Upper lobe of left lung (tissue), 4 donors: ENCODE measurements at regions not wholly inside any gene's neighbourhood (a gene's known extent, or its start where the extent isn't known, plus 50 kb on each side); places are given as distances from the start of the nearest gene placed in this dataset.

Experiments used
- POLR2A ChIP-seq, 4 donors: fragments of 450-650 bp; IDR thresholded peaks; one replicate each; pipeline ENCODE4 v1.5.1; 2016 to 2017; ENCODE audit warnings: antibody characterized with exemption in 4 of 4, mild to moderate bottlenecking in 2 of 4
- POLR2AphosphoS5 ChIP-seq, 2 donors: sonication (generic); formaldehyde crosslinking; IDR thresholded peaks; one replicate each; pipeline ENCODE4 v1.5.1; 2017; ENCODE audit warnings: antibody characterized with exemption in 2 of 2
- TF ChIP-seq, protein P1 (sequence below), 6 experiments: fragments of 450-650 bp in 4 of 6; fragments of 200-600 bp in 2 of 6; sonication (generic) in 2 of 6; IDR thresholded peaks; one replicate each; pipeline ENCODE4 v1.5.1; 2016 to 2019; ENCODE audit warnings: antibody characterized with exemption in 6 of 6

DNA sequence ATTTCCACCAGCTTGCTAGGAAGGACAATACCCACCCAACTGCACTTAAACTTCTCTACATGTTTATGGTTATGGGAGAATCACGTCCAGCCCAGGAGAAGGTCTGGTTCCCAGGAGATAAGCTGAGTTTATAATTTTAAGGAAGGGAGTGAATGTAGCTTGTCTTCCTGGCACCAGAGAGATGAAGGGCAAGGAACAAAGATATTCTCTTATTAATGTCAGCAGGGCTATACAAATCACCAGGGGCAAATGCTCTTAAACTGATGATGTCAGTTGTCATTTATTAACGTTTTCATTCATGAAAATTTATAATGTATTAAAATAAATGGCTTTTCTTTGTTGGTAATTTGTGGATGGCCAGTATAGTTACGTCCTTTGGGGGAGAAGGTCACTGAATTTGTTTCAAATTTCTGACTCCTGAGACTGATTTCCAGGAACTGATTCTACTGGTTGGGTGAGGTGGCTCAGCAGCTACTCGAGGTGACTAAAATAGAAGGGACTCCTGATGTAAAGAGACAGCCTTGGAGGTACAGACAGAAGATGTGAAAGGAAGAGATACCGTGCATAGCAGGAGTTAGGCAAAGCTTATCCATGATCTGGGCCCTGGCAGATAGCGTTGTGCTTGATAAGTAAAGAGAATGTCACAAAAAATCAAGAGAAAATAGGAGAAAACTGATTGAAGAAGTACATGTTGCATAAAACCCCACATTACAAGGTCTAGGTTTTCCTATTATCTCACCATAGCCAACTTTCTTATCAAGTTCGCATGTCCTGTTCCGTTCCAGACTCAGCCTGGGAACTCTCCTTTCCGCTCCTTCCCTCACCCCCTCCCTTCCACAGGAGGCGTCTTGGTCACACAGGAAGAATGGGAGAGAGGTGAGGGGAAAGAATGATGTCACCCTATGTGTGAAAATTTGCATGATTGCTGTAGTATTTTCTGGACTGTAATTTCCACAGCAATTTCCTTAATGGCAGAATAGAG, 367.1 kb upstream of the FAR2 start:
- TF ChIP-seq, protein P1, sequence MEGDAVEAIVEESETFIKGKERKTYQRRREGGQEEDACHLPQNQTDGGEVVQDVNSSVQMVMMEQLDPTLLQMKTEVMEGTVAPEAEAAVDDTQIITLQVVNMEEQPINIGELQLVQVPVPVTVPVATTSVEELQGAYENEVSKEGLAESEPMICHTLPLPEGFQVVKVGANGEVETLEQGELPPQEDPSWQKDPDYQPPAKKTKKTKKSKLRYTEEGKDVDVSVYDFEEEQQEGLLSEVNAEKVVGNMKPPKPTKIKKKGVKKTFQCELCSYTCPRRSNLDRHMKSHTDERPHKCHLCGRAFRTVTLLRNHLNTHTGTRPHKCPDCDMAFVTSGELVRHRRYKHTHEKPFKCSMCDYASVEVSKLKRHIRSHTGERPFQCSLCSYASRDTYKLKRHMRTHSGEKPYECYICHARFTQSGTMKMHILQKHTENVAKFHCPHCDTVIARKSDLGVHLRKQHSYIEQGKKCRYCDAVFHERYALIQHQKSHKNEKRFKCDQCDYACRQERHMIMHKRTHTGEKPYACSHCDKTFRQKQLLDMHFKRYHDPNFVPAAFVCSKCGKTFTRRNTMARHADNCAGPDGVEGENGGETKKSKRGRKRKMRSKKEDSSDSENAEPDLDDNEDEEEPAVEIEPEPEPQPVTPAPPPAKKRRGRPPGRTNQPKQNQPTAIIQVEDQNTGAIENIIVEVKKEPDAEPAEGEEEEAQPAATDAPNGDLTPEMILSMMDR (IDR thresholded peaks at IDR 0.05) = no peak
- peak in 1 of 2 donors; percentile 30 for TF ChIP-seq POLR2AphosphoS5 (IDR thresholded peaks at IDR 0.05)
- TF ChIP-seq POLR2A (IDR thresholded peaks at IDR 0.05) = no peak
